GM21786 (cell line): ENCODE measurements at regions not wholly inside any gene's neighbourhood (a gene's known extent, or its start where the extent isn't known, plus 50 kb on each side); places are given as distances from the start of the nearest gene placed in this dataset.
"Not testable (repeated sequence)": the region's sequence is repeated elsewhere in the genome, so short reads cannot be mapped to it uniquely, and the experiment has no call there.

Source experiments
- ATAC-seq: cut with Tn5 transposase; IDR thresholded peaks from one replicate; pipeline ENCODE4 v1.9.1; 2021; ENCODE audit not compliant: unreplicated experiment

DNA sequence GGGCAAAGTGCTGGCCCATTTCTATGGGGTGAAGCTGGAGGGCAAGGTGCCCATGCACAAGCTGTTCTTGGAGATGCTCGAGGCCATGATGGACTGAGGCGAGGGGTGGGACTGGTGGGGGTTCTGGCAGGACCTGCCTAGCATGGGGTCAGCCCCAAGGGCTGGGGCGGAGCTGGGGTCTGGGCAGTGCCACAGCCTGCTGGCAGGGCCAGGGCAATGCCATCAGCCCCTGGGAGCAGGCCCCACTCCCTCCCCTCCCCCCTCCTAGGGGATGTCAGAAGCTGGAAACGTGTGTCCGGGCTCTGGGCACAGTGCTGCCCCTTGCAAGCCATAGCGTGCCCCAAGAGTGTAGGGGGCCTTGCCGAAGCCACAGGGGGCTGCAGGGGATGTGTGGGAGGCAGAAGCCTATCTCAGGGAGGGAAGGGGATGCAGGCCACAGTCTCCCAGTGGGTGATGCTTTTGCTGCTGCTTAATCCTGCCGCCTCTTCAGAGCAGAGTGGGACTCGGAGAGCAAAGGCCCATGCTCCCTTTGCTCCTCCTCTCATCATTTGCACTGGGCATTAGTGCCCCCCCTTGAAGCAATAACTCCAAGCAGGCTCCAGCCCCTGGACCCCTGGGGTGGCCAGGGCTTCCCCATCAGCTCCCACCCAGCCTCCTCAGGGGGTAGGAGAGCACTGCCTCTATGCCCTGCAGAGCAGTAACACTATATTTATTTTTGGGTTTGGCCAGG, 85.2 kb downstream of the MRPL57 start:
- ATAC-seq, result not testable (repeated sequence)

DNA sequence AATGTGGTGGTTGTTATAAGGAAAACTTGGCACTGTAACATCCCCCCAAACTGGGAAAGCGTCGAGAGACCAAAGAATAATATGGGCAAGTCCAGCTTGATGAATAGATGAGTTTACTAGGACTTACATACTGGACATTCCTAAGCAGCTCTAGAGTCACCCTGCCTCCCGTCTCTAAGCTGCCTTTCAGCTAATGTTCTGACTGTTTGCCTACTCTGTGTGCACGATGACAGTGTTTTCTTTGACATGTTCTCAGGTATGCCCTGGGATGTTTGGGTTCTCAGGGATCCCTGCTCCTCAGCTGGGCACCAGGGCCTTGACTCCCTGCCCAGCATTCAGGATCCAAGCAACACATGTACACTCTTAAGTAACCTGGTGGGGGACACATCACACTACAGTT, 87.5 kb downstream of the MRPL57 start:
- not testable (repeated sequence) for ATAC-seq

DNA sequence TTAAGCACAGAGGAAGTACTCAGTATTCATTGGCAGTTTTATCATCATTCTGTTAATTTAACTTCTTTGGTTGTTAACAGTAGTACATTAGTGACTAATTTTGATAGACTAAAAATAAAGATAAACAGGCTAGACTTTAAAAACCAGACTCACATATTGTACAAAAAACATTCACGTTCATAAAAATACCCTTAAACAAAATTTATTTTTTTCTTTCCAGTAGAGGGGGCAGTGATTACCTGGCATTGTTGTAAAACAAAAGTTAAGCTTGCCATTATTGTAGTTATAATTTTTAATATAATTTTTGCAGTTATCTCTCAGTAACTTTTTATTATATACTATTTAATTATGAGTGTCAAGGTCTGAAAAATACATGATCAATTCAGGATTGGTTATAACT, 92.0 kb downstream of the MRPL57 start:
- not testable (repeated sequence) for ATAC-seq

DNA sequence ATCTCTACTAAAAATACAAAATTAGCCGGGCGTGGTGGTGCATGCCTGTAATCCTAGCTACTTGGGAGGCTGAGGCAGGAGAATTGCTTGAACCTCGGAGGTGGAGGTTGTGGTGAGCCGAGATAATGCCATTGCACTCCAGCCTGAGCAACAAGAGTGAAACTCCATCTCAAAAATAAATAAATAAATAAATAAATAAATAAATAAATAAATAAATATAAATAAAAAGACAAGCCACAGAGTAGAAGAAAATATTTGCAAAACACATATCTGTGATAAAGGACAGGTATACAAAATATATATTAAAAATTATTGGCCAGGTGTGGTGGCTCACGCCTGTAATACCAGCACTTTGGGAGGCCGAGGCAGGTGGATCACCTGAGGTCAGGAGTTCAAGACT, 96.0 kb downstream of the MRPL57 start:
- ATAC-seq, result not testable (repeated sequence)

DNA sequence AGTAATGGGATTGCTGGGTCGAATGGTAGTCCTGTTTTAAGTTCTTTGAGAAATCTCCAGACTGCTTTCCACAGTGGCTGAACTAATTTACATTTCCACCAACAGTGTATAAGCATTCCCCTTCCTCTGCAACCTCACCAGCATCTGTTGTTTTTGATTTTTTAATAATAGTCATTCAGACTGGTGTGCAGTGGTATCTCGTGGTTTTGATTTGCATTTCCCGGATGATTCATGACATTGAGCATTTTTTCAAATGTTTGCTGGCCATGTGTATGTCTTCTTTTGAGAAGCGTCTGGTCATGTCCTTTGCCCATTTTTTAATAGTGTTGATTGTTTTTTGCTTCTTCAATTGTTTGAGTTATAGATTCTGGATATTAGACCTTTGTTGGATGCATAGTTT, 98.0 kb downstream of the MRPL57 start:
- not testable (repeated sequence) for ATAC-seq

DNA sequence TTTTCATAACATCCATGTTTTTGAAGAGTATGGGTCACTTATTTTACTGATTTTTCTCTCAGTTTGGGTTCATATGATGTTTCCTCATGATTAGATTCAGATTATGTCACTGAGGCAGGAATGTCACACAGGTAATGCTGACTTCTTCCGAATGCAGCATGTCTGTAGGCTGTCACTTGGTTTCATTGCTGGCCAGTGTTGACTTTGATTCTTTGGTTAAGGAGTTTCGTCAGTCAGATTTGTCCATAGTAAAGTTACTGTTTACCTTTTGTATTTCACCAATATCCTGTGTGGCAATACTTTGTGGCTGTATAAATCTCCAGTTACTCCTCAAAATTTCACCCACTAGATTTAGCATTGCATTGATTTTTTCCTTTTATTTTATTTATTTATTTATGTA, 105.6 kb downstream of the MRPL57 start:
- ATAC-seq, result no peak

DNA sequence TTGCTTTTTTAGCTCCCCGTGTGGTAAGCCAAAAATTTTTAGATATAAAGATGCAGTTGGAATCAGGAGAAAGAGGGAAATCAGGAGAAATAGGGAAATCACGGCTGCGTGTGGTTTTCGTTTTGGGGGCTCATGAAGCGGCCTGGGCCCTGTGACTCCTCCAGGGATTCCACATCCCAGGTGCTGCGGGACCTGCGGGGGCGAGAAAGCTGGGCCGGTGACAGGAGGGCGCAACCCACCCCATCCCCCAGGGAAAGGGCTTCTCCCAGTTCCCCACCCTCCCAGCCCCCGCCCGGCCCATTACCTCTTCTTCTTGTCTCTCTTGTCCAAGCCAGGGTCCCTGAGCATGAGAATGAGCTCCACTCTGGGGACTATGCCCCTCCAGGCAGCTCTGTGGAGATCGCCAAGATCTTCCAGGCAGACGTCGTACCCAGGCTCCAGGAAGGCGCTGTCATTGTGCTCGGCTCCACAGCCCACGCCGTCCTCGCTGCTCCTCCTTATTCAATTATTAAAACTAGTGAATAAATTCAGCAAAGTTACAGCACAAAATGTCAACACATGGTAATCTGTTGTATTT, 111.0 kb downstream of the MRPL57 start:
- ATAC-seq, result no peak

DNA sequence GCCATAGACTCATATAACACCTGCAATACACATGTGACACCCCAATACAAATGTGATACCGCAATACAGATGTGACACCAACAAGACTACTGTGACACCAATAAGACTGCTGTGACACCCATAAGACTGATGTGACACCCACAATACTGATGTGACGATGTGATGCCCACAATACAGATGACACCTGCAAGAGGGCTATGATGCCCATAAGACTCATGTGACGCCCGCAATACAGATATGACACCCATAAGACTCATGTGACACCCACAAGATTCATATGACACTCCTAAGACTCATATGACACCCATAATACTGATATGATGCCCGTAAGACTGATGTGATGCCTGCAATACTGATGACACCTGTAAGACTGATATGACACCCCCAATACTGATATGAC, 113.0 kb downstream of the MRPL57 start:
- ATAC-seq, result no peak

DNA sequence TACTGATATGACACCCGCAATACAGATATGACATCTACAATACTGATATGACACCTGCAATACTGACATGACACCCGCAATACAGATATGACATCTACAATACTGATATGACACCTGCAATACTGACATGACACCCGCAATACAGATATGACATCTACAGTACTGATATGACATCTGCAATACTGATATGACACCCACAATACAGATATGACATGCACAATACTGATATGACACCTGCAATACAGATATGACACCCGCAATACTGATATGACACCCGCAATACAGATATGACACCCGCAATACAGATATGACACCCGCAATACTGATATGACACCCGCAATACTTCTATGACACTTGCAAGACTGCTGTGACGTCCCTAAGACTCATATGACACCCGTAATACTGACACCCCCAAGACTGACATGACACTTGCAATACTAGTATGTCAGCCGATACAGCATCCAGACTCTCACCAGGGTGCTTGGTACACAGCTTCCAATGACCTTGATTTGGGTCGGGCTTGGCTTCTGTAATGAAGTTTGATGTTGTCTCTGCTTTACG, 114.1 kb downstream of the MRPL57 start:
- not testable (repeated sequence) for ATAC-seq

DNA sequence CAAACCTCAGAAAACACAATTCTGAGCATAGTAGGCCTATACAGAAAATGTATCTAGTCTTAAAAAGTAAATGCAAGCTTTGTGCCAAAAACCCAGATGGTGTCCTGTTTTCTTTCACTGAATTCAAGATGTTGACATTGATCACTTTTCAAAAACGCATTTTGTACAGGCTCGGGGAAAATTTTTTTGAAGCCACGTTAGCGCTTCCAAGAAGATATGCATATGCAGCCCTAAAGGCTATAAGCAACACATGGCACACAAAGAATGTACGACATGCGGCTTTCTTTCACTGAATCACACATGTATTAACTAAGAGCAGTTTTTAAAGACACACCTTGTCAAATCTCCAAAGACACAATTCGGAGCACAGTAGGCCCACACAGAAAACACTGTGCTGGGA, 115.4 kb downstream of the MRPL57 start:
- ATAC-seq, result no peak

DNA sequence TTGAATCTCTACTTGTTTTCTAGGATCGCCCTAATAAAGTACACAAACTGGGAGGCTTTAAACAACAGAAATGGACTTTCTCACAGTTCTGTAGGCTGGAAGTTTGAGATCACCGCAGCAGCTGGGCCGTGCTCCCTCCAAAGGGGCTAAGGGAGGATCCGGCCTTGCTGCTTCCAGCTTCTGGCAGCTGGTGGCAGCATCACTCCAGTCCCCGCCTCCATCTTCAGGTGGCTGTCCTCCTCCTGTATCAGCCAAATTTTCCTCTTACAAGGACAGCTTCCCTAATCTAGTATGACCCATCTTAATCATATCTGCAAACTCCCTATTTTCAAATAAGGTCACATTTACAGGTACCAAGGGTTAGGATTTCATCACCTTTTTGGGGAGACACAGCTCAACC, 120.5 kb downstream of the MRPL57 start:
- peak; percentile 40 for ATAC-seq

DNA sequence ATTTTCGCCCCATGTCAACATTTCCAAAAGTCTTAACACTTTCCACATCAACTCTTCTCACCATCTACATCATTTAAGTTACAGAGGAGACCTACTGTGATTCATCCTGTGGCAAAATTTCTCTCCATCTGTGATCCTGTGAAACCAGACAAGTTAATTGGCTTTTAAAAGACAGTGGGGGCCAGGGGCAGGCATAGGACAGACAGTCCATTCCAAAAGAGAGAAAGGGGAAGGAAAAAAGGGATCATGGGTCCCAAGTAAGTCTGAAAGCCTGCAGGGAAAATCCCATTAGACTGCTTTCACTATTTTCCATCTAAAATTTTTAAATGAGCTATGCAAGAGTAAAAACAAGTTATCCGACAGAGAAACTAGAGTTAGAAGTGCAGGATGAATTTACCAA, 121.0 kb downstream of the MRPL57 start:
- no peak for ATAC-seq

DNA sequence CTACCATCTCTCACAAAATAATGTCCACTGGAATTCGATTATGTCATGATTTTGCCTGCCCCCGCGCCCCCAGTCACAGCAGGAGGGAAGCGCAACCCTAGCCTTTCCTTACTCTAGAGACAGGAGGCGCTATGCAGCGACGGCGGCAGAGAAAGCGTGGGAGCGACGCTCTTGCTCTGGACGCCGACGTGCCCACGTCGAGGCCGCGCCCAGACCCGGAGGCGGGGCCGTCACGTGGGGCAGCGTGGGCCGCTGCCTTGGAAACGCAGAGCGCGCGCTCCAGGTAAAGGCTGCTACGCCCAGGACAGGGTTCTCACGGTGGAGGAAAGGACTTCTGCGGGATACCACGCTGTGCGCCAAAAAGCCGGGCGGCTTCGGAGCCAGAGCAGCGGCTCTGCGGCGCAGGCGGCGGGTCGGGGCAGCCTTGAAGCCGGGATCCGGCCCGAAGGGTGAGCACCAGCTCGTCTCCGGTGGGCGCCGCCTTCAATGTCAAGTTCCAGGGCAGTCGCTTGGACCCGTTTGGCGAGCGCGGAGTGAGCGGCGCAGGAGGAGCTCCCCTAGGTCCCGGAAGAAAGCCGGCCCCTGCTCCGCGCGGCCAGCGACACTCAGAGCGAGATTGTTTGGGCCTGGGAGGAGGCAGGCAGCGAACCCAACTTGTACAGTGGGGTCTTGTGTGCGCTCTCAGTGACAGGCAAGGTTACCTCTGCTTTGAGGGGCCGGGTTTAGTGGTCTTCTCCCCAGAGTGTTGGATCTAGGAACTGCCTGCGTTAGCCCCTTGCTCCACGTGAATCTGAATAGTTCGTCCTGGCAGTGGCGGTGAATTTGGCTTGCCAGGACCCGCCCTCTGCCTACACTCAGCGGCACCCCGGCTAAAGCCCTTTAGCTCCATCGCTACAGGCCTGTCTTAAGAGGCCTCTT, 121.7 kb downstream of the MRPL57 start:
- peak; percentile 87 for ATAC-seq

DNA sequence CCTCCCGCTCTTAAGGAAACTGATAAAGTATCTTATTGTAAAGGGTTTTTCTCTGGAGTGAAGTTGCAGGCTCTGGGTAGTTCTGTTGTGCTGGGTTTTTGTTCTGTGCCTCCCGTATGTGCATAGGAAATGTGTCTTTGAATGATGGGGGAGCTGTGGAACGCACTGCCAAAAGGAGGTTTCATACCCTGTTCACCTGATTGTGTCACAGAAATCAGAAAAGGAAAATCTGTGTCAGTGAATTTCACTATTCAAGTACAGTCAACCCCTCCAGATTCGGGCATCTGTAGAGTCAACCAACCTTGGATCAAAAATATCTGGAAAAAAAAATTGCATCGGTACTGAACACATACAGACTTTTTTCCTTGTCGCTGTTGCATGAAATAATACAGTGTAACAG, 127.8 kb downstream of the MRPL57 start:
- no peak for ATAC-seq

DNA sequence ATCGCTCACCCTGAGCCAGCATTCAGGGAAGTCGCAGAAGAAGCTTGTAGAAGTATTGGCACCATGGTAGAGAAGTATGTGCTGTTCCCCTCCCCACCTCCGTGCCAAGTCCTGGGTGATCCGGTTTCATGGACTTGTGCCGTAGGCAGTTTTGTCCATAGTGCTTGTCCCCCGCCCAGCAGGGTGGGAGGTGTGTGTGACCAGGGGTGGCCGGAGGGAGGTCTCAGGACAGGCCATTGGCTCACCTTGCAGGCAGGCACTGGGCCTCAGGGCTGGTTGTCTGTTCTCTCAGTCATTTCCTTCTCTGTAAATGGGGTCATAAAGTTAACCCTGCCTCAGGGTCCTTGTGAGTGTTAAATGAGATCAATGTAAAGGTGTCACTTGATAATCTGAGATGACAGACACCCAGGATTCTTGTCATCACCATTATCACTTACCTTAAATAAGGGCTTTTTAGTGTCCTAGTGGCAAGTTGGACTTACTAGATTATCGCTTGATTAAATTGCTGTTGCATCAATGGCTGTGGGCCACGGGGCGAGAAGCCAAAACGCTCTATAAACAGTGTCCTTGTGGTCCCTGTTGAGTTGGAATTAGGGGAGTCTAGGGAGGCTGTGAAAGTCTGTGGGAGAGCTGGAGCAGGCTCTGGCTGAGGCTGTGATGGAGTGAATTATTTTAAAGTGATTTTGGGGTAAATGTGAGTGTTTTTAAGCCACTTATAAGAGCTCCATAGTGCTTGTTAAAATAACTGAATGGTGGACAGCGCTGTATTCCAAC, 130.0 kb downstream of the MRPL57 start:
- not testable (repeated sequence) for ATAC-seq

DNA sequence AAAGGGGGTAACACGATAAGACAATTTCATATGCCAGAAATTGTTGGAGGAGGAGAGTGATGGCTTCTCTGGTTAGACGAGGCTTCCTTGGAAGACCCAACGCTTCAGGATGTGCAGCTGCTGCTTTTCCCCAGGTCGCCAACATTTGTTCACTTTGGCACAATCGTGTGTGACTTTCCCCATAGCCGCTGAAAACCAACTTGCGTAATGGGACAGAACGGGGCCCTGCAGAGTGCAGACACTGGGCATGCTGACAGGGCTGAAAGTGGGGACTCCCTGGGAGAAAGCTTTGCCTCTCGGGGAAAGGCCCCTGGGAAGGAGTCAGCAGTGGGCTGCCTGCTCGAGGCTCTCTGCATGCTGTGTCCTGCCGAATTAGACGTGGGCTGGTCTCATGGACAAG, 130.7 kb downstream of the MRPL57 start:
- ATAC-seq, result not testable (repeated sequence)

DNA sequence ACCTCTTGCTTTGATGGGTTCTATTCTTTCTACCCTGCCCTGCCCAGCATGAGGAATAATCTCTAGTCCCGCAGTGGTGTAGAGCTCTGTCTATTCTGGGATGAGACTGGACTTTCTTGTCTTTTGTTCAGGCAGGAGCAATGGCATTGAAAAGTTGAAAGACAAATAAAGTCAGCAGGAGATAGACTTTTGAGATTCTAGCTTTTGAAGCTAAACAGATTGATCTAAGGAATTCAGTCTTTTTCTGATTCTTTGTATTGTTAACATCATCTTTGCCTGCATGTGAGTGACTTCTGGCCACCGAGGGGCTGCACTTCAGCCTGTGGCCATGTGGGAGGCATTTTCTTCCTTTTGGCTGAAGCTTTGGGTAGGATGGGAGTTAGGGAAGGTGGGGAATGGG, 132.4 kb downstream of the MRPL57 start:
- no peak for ATAC-seq

DNA sequence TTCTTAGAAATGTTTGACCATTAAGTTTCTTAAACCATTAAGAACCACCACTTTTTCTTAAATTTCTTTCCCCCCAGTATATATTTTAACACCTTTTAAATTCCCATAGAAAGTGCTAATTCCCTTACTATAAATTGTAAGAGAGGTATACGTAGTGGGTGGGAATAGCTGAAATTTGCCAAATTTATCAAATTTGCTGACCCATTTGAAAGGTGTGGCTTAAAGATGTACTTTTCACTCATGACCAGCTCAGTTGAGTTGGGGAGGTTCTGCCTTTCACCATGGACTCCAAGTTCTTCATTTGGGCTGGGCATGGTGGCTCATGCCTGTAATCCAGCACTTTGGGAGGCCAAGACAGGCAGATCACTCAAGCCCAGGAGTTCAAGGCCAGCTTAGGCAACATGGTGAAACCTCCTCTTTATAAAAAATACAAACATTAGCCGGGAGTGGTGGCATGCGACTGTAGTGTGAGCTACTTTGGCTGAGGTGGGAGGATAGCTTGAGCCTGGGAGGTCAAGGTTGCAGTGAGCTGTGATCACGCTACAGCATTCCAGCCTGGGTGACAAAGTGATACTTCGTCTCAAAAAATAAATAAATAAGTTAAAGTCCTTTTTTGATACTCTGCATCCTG, 133.2 kb downstream of the MRPL57 start:
- no peak for ATAC-seq

DNA sequence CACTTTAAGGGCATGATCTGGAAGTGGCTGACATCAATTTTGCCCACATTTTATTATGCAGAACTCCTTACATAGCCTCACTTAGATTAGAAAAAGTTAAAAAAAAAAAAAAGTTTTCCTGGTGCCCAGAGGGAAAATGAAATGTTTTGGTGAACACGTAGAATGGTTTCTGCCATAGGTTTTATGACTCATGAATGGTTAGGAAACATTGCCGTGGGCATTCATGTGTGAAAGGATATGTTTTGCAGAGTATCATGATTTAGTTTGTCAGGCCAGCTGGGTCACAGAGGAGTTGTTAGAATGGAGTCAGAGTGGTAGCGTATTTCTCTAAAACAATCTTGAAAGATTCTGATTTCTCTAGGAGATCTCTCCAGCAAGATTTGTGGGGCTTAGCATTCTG, 133.8 kb downstream of the MRPL57 start:
- no peak for ATAC-seq

DNA sequence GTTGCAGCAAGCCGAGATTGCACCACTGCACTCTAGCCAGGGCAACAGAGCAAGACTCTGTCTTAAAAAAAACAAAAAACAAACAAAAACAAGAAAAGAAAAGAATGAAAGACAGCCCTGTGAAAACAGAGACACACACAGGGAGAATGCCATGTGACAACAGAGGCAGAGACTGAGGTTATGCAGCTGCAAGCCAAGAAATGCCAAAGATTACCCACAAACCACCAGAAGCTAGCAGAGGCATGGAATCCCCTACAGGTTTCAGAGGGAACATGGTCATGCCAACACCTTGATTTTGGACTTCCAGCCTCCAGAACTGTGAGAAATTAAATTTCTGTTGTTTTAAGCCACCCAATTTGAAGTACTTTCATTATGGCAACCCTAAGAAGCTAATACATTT, 138.5 kb downstream of the MRPL57 start:
- not testable (repeated sequence) for ATAC-seq
